Astrocyte of the cerebellum (primary cell): ENCODE measurements at regions not wholly inside any gene's neighbourhood (a gene's known extent, or its start where the extent isn't known, plus 50 kb on each side); places are given as distances from the start of the nearest gene placed in this dataset.

Source experiments
- DNase-seq: peaks from one replicate; pipeline ENCODE4 v3.0.0-alpha.2; 2011; ENCODE audit warnings: low read depth
- H3K4me3 ChIP-seq: 2 replicates; pipeline ENCODE4 v1.5.1; 2011; ENCODE audit warnings: mild to moderate bottlenecking, low read depth, low read length, moderate library complexity
- CTCF ChIP-seq: IDR thresholded peaks from 2 replicates; pipeline ENCODE4 v1.5.1; 2012; ENCODE audit warnings: low read length, low read depth, moderate library complexity, mild to moderate bottlenecking; ENCODE audit errors: missing control alignments
- in situ Hi-C: cut with HindIII; loops from 2 replicates; pipeline ENCODE4 v1.10.0; 2017; ENCODE audit warnings: low sequenced_read_pairs

GRCh38 chr20:7665376-7665775, 274.9 kb downstream of the HAO1 start:
- in situ Hi-C loops, result no loop called here
- no peak for TF ChIP-seq CTCF
- no peak overlapping the region for H3K4me3 ChIP-seq
- DNase-seq, result no peak

- TF ChIP-seq CTCF, result no peak
Measured at GRCh38 chr20:7667194-7667593, 273.1 kb downstream of the HAO1 start.

GRCh38 chr20:7672571-7672970, 267.7 kb downstream of the HAO1 start:
- H3K4me3 ChIP-seq, result no peak overlapping the region
- DNase-seq, result no peak
- no peak for TF ChIP-seq CTCF
- in situ Hi-C loops, result no loop called here

More at GRCh38 chr20:7667194-7667593, 273.1 kb downstream of the HAO1 start:
- no peak overlapping the region for H3K4me3 ChIP-seq
- in situ Hi-C loops, result no loop called here
- no peak for DNase-seq

GRCh38 chr20:7673841-7674240, 266.4 kb downstream of the HAO1 start:
- in situ Hi-C loops, result no loop called here
- TF ChIP-seq CTCF, result no peak
- H3K4me3 ChIP-seq, result no peak overlapping the region
- peak; percentile 82 for DNase-seq

- in situ Hi-C loops, result no loop called here
- TF ChIP-seq CTCF, result no peak
- no peak overlapping the region for H3K4me3 ChIP-seq
- no peak for DNase-seq
Measured at GRCh38 chr20:7682916-7683315, 257.3 kb downstream of the HAO1 start.

- no peak for DNase-seq
- in situ Hi-C loops, result no loop called here
Measured at GRCh38 chr20:7687065-7687464, 253.2 kb downstream of the HAO1 start.

More at GRCh38 chr20:7687065-7687464, 253.2 kb downstream of the HAO1 start:
- no peak overlapping the region for H3K4me3 ChIP-seq
- no peak for TF ChIP-seq CTCF
